ENCODE measurements at regions not wholly inside any gene's neighbourhood (a gene's known extent, or its start where the extent isn't known, plus 50 kb on each side); places are given as distances from the start of the nearest gene placed in this dataset.

DNA sequence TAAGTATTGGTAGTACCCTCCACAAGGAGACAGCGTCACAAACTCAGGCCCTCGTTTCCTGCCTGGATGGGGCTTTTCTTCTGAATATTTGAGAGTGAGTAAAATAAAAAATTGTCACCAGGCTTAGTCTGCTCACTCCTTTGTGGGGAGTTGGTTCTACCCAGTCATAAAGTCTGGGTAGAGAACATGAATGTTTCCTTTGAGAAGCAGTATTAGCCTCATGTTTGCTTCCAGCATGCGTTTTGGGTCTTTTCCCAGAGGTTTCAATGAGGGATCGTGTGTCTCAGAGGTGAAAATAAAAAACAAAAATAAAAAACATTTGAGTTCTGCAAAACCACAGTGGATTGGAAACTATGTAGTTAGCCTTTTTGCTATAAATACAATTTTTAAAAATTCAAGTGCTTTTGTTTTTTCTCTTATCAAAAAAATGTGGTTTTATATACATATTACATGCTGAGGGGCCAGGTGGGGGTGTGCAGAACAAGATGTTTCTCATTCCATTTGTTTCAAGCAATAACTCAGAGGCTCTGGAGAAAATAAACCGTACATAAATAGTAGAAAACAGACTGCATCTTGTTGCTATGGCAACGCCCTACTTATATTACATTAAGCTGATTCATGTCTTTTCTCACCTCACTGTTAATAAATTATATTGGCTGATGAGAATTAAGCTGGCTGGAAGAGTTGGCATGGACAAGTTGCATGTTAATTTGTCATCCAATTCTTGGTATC is 182.8 kb upstream of the FOXN2 start:
- ATAC-seq = no peak
- no peak for TF ChIP-seq CEBPB (IDR thresholded peaks at IDR 0.05; ENCODE audit: low read depth)
- TF ChIP-seq EGR1 (IDR thresholded peaks at IDR 0.05; ENCODE audit: low read depth) = no peak
- no peak for TF ChIP-seq SP1 (IDR thresholded peaks at IDR 0.05; ENCODE audit: low read depth)
- TF ChIP-seq JUND (IDR thresholded peaks at IDR 0.05) = no peak
- TF ChIP-seq, protein P1, sequence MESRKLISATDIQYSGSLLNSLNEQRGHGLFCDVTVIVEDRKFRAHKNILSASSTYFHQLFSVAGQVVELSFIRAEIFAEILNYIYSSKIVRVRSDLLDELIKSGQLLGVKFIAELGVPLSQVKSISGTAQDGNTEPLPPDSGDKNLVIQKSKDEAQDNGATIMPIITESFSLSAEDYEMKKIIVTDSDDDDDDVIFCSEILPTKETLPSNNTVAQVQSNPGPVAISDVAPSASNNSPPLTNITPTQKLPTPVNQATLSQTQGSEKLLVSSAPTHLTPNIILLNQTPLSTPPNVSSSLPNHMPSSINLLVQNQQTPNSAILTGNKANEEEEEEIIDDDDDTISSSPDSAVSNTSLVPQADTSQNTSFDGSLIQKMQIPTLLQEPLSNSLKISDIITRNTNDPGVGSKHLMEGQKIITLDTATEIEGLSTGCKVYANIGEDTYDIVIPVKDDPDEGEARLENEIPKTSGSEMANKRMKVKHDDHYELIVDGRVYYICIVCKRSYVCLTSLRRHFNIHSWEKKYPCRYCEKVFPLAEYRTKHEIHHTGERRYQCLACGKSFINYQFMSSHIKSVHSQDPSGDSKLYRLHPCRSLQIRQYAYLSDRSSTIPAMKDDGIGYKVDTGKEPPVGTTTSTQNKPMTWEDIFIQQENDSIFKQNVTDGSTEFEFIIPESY (IDR thresholded peaks at IDR 0.05; ENCODE audit: extremely low read depth, insufficient replicate concordance, low read length) = no peak
- TF ChIP-seq, protein P2, sequence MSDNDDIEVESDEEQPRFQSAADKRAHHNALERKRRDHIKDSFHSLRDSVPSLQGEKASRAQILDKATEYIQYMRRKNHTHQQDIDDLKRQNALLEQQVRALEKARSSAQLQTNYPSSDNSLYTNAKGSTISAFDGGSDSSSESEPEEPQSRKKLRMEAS (IDR thresholded peaks at IDR 0.05) = no peak
- no peak for TF ChIP-seq EZH2 (IDR thresholded peaks at IDR 0.05)
- no peak for TF ChIP-seq YY1 (IDR thresholded peaks at IDR 0.05; ENCODE audit: extremely low read depth, insufficient replicate concordance, low read depth, low read length)
- TF ChIP-seq, protein P3, sequence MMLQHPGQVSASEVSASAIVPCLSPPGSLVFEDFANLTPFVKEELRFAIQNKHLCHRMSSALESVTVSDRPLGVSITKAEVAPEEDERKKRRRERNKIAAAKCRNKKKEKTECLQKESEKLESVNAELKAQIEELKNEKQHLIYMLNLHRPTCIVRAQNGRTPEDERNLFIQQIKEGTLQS (IDR thresholded peaks at IDR 0.05) = no peak

More for the DNA sequence above, 182.8 kb upstream of the FOXN2 start:
- no peaks in the 10 kb centered on the region for H3K9me2 ChIP-seq (ENCODE audit: insufficient read depth)
- no peaks in the 10 kb centered on the region for H3K36me3 ChIP-seq (ENCODE audit: control insufficient read depth in 1 of 2, insufficient read depth in 2 of 2, low read length in 2 of 2)
- H2AFZ ChIP-seq (ENCODE audit: low read depth, low read length, poor library complexity, severe bottlenecking) = no peak overlapping the region
- no peak for DNase-seq (ENCODE audit: low read depth, low spot score)
- H3K9ac ChIP-seq (ENCODE audit: low read length) = no peak overlapping the region
- H3K9me3 ChIP-seq (ENCODE audit: control insufficient read depth in 1 of 2, insufficient read depth in 1 of 2, low read depth in 1 of 2, low read length in 2 of 2) = no peaks in the 10 kb centered on the region
- no peaks in the 10 kb centered on the region for H3K4me1 ChIP-seq (ENCODE audit: control insufficient read depth in 1 of 2, insufficient read depth in 2 of 2, low read length in 2 of 2)
- intact Hi-C loops (cut with micrococcal nuclease) = no loop called here
- POLR2A ChIA-PET = no interaction called here
- no peaks in the 10 kb centered on the region for H3K79me2 ChIP-seq (ENCODE audit: insufficient read depth, low read length)
- no TSS peak for BruUV-seq (replicated peaks)
- H3K4me2 ChIP-seq (ENCODE audit: low read length) = no peak overlapping the region
- no peak overlapping the region for H3K27ac ChIP-seq (ENCODE audit: low read depth, low read length)
- H4K20me1 ChIP-seq (ENCODE audit: insufficient read depth) = no peaks in the 10 kb centered on the region
- RAD21 ChIA-PET (ENCODE audit: low non-redundant PET in 1 of 2, low total read pairs in 2 of 2, uncharacterized antibody in 2 of 2, unreplicated experiment in 2 of 2) = no interaction called here
- H3K4me3 ChIP-seq (replicated peaks in 1 of 2; ENCODE audit: low read depth in 1 of 2, low read length in 2 of 2) = no peak overlapping the region
- H3K27me3 ChIP-seq (ENCODE audit: insufficient read depth, low read length) = no peaks in the 10 kb centered on the region
- CTCF ChIA-PET = no interaction called here
